ENCODE measurements at regions not wholly inside any gene's neighbourhood (a gene's known extent, or its start where the extent isn't known, plus 50 kb on each side); places are given as distances from the start of the nearest gene placed in this dataset.

- DNase-seq (ENCODE audit: low spot score), result no peak
Observed at GRCh38 chr3:182716114-182716688, 77.1 kb upstream of the ATP11B start.

DNA sequence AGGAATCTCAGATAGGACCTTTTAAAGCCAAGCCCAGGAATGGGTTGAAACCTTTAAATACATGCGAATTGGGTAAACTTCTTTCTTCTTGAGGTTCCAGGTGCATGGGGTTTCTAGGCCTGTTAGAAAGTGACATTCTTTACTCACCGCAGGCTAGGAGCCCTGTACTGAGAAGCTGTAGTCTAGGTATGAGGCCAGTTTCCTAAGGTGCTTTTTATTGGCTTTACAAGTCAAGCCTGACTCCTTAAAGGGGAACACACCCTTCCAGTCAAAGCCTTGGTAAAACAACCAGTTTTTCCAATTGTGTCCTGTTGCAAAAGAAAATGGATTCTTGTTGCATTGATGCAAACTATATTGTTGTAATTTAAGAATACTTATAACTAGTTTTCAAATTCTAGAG is 76.1 kb upstream of the ATP11B start:
- DNase-seq (ENCODE audit: low spot score), result no peak

- DNase-seq (ENCODE audit: low spot score), result no peak
Observed at GRCh38 chr3:182722907-182723306, 70.4 kb upstream of the ATP11B start.

DNA sequence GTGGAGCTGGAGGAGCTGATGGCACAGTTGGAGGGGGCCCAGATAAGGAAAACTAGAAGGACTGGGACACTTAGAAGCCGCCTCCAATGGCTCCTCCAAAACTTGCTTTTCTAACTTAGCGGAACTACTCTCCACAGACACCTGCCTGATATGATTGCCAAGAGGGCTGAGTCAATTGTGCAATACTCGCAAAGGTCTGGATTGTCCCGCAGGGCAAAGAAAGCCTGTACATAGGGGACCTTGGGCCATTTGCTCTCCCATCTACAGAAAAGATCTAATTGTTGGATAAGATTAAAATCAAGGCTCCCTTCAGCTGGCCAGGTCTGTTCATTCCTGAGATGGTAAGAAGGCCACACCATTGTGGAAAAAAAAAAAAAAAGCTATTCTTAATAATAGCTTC is 69.7 kb upstream of the ATP11B start:
- no peak for DNase-seq (ENCODE audit: low spot score)

GRCh38 chr3:182725372-182726251 is 67.7 kb upstream of the ATP11B start:
- DNase-seq (ENCODE audit: low spot score), result no peak

DNA sequence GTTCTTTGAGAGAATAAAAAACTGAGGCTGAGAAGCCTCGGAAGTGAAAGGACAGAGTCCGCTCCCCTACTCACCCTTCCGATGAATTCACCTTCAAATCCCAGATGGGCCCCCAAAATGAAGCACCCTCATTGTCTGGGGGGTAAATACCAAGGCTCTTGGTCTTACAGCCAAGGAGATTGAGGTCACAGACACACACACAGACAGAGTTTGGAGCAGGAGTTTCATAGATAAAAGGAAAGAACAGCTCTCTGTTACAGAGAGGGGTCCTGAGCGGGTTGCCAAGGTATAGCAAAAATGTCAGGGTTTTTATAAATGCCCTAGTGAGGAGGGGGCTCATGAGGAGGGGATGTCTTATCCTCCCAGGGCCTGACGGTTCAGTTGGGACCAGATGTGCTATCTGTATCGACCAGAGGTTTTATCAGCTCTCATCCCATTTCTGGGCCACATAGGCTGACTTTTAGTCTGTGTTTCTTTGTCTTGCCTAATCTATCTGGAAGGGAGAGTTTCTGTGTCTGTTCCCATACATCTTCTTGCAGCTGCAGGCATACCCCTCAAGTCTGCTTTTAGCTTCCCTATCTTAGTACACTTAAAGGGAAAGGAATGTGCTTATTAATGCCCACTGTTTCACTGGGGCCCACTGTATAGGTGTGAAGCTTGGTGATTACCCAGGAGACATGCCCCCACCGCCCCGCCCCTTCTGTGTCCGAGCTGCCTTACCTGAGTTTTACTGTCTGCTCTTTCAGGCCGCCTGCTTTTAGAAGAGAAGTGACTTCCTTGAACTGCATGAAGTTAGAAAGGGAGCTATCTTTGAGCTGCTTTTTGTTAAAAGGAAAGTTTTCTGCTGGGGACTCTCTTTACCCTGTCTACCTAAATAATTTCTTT is 66.8 kb upstream of the ATP11B start:
- DNase-seq (ENCODE audit: low spot score), result no peak

- DNase-seq (ENCODE audit: low spot score), result no peak
Observed at GRCh38 chr3:182728238-182728637, 65.1 kb upstream of the ATP11B start.

DNA sequence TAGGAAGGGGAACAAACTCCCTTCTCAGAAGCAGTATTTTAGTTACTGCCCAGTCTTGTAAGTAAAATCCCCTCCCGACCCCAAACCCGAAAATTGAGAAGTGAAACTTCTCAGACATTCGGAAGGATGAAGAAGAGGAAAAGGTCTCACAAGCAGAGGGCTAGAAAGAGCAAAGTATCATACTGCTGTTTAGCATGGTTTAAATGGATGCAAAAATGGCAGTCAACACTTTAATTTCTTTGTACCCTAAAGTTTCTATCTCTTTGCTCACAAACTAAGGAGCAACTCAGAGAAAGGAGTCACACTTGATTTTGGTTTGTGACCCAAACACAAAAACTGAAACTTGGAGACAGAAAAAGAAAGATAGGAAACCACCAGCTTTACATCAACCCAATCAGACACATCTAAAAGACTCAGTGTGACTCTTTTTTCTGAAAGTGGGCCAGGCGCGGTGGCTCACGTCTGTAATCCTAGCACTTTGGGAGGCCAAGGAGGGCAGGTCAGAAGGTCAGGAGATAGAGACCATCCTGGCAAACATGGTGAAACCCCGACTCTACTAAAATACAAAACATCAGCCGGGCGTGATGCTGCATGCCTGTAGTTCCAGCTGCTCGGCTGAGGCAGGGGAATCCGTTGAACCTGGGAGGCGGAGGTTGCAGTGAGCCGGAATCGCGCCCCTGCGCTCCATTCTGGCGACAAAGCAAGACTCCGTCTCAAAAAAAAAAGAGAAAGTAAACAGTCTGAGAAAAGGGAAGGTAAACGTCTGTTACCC is 63.2 kb upstream of the ATP11B start:
- no peak for DNase-seq (ENCODE audit: low spot score)

DNA sequence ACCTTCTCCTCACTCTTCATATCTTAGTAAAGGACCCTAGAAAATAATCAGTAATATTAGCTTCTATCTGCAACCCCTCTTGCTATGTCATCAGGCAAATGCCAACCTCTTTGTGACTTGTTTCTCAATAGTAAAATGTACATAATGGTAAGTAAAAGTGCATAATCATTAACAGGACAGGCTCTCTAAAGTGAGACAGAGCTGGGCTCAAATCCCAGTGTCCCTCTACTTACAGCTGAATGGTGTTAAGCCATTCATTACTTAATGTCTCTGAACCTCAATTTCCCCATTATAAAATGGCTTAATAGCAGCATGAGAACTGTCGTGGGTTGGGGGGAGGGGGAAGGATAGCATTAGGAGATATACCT is 62.6 kb upstream of the ATP11B start:
- DNase-seq (ENCODE audit: low spot score), result no peak

DNA sequence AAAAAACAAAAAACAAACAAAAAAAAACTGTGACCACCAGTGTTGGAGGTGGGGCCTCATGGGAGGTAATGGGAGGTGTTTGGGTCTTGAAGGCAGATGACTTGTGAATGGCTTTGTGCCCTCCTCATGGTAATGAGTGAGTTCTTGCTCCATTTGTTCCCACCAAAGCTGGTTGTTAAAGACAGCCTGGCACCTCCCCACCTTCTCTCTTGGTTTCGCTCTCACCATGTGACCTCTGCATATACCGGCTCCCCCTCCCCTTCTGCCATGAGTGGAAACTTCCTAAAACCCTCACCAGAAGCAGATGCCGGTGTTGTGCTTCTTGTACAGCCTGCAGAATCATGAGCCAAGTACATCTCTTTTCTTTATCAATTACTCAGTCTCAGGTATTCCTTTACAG is 61.5 kb upstream of the ATP11B start:
- DNase-seq (ENCODE audit: low spot score), result no peak

DNA sequence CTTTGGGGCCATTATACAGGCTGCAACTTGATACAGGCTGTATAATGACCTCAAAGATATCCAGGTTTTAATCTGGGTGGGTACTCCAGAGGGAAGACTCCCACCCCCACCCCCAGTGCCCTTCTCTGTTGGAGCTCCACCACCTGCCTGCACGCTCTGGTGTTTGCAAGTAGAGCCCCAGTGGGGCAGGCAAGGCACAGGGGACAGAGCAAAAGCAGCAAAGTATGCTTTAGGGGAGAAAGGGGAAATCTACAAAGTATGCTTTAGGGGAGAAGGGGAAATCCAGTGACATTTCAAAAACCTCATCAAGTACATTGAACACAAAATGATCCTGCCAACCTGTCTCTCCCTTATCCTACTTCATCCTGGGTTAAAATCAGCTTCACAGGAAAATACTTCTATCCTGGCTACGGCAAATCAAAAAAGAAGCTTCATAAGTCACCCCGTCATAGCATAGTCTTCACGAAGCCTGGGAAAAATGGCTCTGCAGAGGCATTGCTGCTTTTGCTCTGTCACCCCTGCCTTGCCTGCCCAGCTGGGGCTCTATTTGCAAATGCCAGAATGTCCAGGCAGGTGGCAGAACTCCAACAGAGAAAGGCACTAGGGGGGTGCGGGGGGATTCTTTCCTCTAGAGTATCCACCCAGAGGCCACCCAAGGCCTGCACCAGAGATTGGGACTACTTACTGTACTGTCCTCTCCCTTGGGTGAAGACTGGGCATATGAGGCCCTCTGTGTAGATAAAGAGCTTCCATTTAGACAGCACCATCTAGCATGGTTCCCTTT is 60.9 kb upstream of the ATP11B start:
- no peak for DNase-seq (ENCODE audit: low spot score)

GRCh38 chr3:182735672-182736071 is 57.6 kb upstream of the ATP11B start:
- DNase-seq (ENCODE audit: low spot score), result no peak

DNA sequence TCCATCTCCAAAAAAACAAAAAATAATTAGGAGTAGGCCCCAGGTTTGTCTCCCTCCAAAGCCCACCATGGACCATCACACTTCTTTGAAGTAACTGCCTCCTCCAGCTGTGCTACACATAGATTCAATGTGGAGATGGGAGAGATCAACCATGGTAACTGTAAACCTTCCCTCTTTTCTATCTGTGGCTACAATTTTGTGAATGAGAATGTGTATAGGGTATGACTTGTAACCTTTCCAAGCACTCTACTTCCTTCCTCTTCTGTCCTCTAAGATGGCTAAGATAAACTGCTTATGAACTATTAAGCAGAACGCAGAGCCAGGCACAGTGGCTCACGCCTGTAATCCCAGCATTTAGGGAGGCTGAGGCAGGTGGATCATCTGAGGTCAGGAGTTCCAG is 55.5 kb upstream of the ATP11B start:
- no peak for DNase-seq (ENCODE audit: low spot score)

- no peak for DNase-seq (ENCODE audit: low spot score)
Observed at GRCh38 chr3:182738583-182739411, 54.5 kb upstream of the ATP11B start.

DNA sequence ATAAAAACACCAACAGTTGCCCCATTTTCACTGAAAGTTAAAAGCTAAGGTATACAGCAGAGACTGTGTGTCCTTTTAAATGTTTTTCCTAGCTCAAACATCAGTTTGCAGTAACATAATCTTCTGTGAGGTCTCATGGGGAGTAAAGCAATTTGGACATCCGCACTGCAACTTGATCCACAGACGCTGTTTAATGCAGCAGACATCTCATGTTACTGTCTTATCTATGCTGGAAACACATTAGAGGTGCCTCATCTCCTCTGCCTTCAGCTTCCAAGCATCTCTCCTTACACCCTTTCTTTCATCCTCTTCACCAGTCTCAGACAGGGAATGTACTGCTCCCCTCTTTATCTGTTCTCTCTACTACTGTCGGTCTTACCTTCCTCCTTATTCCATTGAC is 53.7 kb upstream of the ATP11B start:
- DNase-seq (ENCODE audit: low spot score), result no peak

DNA sequence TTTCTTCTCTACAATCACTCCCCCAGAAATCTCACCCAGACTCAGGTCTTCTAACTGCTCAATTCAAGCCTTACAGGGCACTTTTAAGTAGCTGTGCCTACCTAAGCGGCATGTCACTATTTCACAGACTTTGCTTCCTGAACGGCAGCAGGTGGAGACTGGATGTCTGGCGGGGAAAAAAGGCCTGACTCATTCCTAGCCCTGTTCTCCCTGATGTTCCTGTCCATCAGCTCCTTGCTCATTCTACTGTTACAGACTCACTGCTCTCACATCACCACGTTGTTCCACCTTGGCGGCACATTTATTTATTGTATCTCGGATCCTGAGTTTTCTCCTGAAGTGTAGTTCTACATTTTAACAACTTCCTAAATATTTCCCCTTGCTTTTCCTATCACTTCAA is 52.6 kb upstream of the ATP11B start:
- no peak for DNase-seq (ENCODE audit: low spot score)

DNA sequence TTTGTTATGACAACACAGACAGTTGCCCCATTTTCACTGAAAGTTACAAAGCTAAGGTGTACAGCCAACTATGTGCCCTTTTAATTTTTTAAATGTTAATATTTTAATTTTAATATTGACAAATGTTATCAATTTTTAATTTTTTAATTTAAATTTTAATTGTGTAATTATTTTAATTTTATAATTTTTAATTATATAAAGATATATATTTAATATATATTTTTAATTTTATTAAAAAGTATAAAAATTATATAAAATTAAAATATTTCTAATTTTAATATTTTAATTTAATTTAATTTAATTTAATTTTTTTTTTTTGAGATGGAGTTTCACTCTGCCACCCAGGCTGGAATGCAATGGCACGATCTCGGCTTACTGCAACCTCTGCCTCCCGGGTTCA is 52.1 kb upstream of the ATP11B start:
- no peak for DNase-seq (ENCODE audit: low spot score)

Measured in H4 (cell line).